ENCODE measurements at regions not wholly inside any gene's neighbourhood (a gene's known extent, or its start where the extent isn't known, plus 50 kb on each side); places are given as distances from the start of the nearest gene placed in this dataset.
"Not testable (repeated sequence)": the region's sequence is repeated elsewhere in the genome, so short reads cannot be mapped to it uniquely, and the experiment has no call there.

DNA sequence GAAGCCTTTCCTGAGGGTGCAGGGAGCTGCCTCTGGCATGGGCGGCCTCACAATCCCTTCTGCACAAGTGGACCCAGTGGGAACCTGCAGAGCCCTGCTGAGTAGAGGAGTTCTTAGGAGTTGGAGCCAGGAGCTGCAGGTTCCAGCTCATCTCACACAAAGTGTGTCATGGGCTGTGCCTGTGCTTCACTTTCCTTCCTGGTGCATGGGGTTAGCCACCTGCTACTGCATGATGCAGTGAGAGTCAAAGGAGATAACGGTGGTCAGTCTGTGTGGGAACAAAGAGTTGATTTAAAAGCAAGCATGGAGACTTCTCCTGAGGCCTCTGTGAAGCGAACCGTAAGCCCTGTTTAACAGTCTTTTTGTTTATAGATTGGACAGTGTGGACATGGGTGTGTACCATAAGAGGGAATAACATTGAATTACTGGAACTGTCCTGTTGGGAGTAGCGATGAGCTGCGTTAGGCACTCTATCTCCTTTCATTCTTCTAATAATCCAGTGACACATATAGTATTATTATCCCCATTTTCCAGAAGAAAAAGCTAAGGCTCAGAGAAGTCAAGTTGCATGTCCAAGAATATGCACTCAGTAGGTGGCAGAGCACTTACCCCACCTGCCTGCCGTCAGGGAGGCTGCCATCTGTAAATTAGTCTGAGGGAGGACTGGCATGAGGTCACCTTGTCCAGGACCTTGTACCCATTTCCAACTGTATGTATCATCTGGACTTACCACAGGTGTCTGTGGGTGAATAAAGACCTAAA is 68.7 kb upstream of the PRR23C start:
- Histone ChIP-seq H3K4me3 (replicated peaks in 1 of 4; ENCODE audit: control extremely low read depth in 1 of 4, insufficient read depth in 1 of 4, low read depth in 3 of 4, low read length in 4 of 4) (no peak overlapping the region), H3K27ac (ENCODE audit: insufficient read depth, low read length) (no peak overlapping the region), H3K4me2 (ENCODE audit: extremely low read depth, insufficient read depth, low read length) (no peak overlapping the region), H2AFZ (ENCODE audit: low read length) (no peak overlapping the region), H3K9ac (ENCODE audit: insufficient read depth, low read length) (no peak overlapping the region), H3K36me3 (ENCODE audit: control insufficient read depth, insufficient read depth, low read length) (no peaks in the 10 kb centered on the region), H4K20me1 (ENCODE audit: control insufficient read depth, extremely low read depth, insufficient read depth, low read length) (no peaks in the 10 kb centered on the region), H3K79me2 (ENCODE audit: control insufficient read depth, insufficient read depth, low read length) (no peaks in the 10 kb centered on the region), H3K4me1 (ENCODE audit: control insufficient read depth, extremely low read depth, insufficient read depth, low read length) (no peaks in the 10 kb centered on the region), H3K9me3 (ENCODE audit: control insufficient read depth, insufficient read depth, low read depth, low read length) (no peaks in the 10 kb centered on the region), H3K27me3 (ENCODE audit: control insufficient read depth, insufficient read depth, low read length) (no peaks in the 10 kb centered on the region)
- no peak for TF ChIP-seq EZH2 (IDR thresholded peaks at IDR 0.05; ENCODE audit: low read length, missing control alignments)
- TF ChIP-seq CTCF (conservative IDR thresholded peaks at IDR 0.05 in 1 of 2, IDR thresholded peaks at IDR 0.05 in 1 of 2; ENCODE audit: low read depth in 1 of 2, low read length in 2 of 2): peak in 1 of 2 donors; percentile 5
- no peak for DNase-seq (ENCODE audit: low read depth in 2 of 2)

GRCh38 chr3:139113993-139114375 is 69.3 kb upstream of the PRR23C start:
- Histone ChIP-seq H3K27me3 (ENCODE audit: control insufficient read depth, insufficient read depth, low read length) (no peaks in the 10 kb centered on the region), H3K9ac (ENCODE audit: insufficient read depth, low read length) (no peak overlapping the region), H3K79me2 (ENCODE audit: control insufficient read depth, insufficient read depth, low read length) (no peaks in the 10 kb centered on the region), H2AFZ (ENCODE audit: low read length) (no peak overlapping the region), H3K27ac (ENCODE audit: insufficient read depth, low read length) (no peak overlapping the region), H3K4me3 (replicated peaks in 1 of 4; ENCODE audit: control extremely low read depth in 1 of 4, insufficient read depth in 1 of 4, low read depth in 3 of 4, low read length in 4 of 4) (no peak overlapping the region), H3K4me1 (ENCODE audit: control insufficient read depth, extremely low read depth, insufficient read depth, low read length) (no peaks in the 10 kb centered on the region), H4K20me1 (ENCODE audit: control insufficient read depth, extremely low read depth, insufficient read depth, low read length) (no peaks in the 10 kb centered on the region), H3K4me2 (ENCODE audit: extremely low read depth, insufficient read depth, low read length) (no peak overlapping the region), H3K9me3 (ENCODE audit: control insufficient read depth, insufficient read depth, low read depth, low read length) (no peaks in the 10 kb centered on the region), H3K36me3 (ENCODE audit: control insufficient read depth, insufficient read depth, low read length) (no peaks in the 10 kb centered on the region)
- DNase-seq (ENCODE audit: low read depth in 2 of 2): no peak
- TF ChIP-seq CTCF (conservative IDR thresholded peaks at IDR 0.05 in 1 of 2, IDR thresholded peaks at IDR 0.05 in 1 of 2; ENCODE audit: low read depth in 1 of 2, low read length in 2 of 2) (peak in 1 of 2 donors; percentile 0), EZH2 (IDR thresholded peaks at IDR 0.05; ENCODE audit: low read length, missing control alignments) (no peak)

DNA sequence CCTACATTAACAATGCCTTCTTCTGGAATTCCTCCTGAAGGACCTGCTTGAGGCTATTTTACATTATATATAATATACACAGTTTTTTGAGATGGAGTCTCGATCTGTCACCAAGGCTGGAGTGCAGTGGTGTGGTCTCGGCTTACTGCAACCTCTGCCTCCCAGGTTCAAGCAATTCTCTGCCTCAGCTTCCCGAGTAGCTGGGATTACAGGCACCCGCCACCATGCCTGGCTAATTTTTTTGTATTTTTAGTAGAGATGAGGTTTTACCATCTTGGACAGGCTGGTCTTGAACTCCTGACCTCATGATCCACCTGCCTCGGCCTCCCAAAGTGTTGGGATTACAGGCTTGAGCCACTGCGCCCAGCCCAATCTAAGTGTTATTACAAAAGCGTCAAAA is 71.9 kb upstream of the PRR23C start:
- H2AFZ ChIP-seq (ENCODE audit: low read length); H3K27ac ChIP-seq (ENCODE audit: insufficient read depth, low read length); H3K4me2 ChIP-seq (ENCODE audit: extremely low read depth, insufficient read depth, low read length); H3K36me3 ChIP-seq (ENCODE audit: control insufficient read depth, insufficient read depth, low read length); H3K79me2 ChIP-seq (ENCODE audit: control insufficient read depth, insufficient read depth, low read length); H3K9ac ChIP-seq (ENCODE audit: insufficient read depth, low read length); H4K20me1 ChIP-seq (ENCODE audit: control insufficient read depth, extremely low read depth, insufficient read depth, low read length); H3K27me3 ChIP-seq (ENCODE audit: control insufficient read depth, insufficient read depth, low read length); DNase-seq (ENCODE audit: low read depth in 2 of 2); H3K4me3 ChIP-seq (replicated peaks in 1 of 4; ENCODE audit: control extremely low read depth in 1 of 4, insufficient read depth in 1 of 4, low read depth in 3 of 4, low read length in 4 of 4); H3K9me3 ChIP-seq (ENCODE audit: control insufficient read depth, insufficient read depth, low read depth, low read length): not testable (repeated sequence)
- H3K4me1 ChIP-seq (ENCODE audit: control insufficient read depth, extremely low read depth, insufficient read depth, low read length): peaks cover 15% of the 10 kb centered on the region

All from fibroblast of lung (primary cell).